PC-9 (cell line): ENCODE measurements at regions not wholly inside any gene's neighbourhood (a gene's known extent, or its start where the extent isn't known, plus 50 kb on each side); places are given as distances from the start of the nearest gene placed in this dataset.
"Not testable (repeated sequence)": the region's sequence is repeated elsewhere in the genome, so short reads cannot be mapped to it uniquely, and the experiment has no call there.

ENCODE experiments used
- BruUV-seq: library from RNA; stranded (reverse); fragments of 400-500 nt; replicated peaks from 2 replicates; lab custom pipeline; 2021; lab: Mats Ljungman, UMichigan
- CTCF ChIA-PET: fragments of 300-600 bp; sonication (Branson Sonifier 250); formaldehyde crosslinking; loops from one replicate; lab custom pipeline; 2022; ENCODE audit warnings: antibody characterized with exemption; lab: Charles Lee
- POLR2A ChIA-PET: fragments of 300-600 bp; sonication (Branson Sonifier 250); formaldehyde crosslinking; loops from one replicate; lab custom pipeline; 2022; ENCODE audit warnings: antibody characterized with exemption; ENCODE audit not compliant: unreplicated experiment; lab: Charles Lee
- DNase-seq, 2 experiments: peaks; one replicate each; pipeline versions ENCODE4 v3.0.0 to v3.0.0-alpha.2; 2015 to 2022; ENCODE audit warnings: mixed read lengths in 1 of 2
- H2AFZ ChIP-seq: fragments of 200-600 bp; sonication (generic); 2 replicates; pipeline ENCODE4 v1.8.1; 2017; ENCODE audit warnings: antibody characterized with exemption
- H3F3A ChIP-seq: fragments of 200-600 bp; sonication (generic); 2 replicates; pipeline ENCODE4 v1.8.1; 2017; ENCODE audit warnings: antibody characterized with exemption, mild to moderate bottlenecking, low read depth; ENCODE audit not compliant: insufficient read depth
- H3K27ac ChIP-seq: fragments of 200-600 bp; sonication (generic); 2 replicates; pipeline ENCODE4 v1.6.1; 2016; ENCODE audit warnings: mixed run types
- H3K27me3 ChIP-seq: fragments of 200-600 bp; sonication (generic); 2 replicates; pipeline ENCODE4 v1.6.1; 2016; ENCODE audit warnings: low read depth, mixed run types; ENCODE audit not compliant: insufficient read depth
- H3K36me3 ChIP-seq: fragments of 200-600 bp; sonication (generic); 2 replicates; pipeline ENCODE4 v1.6.1; 2016; ENCODE audit warnings: low read depth, mixed run types
- H3K4me1 ChIP-seq: fragments of 200-600 bp; sonication (generic); replicated peaks from 2 replicates; pipeline ENCODE4 v1.6.1; 2016; ENCODE audit warnings: mixed run types; ENCODE audit not compliant: insufficient read depth
- H3K4me2 ChIP-seq: fragments of 200-600 bp; sonication (generic); 2 replicates; pipeline ENCODE4 v1.6.1; 2017; ENCODE audit warnings: mixed run types
- H3K4me3 ChIP-seq: fragments of 200-600 bp; sonication (generic); 2 replicates; pipeline ENCODE4 v1.6.1; 2016; ENCODE audit warnings: mixed run types
- H3K79me2 ChIP-seq: fragments of 200-600 bp; sonication (generic); 2 replicates; pipeline ENCODE4 v1.6.1; 2017; ENCODE audit warnings: low read depth, mixed run types
- H3K9me2 ChIP-seq: fragments of 200-600 bp; sonication (generic); 2 replicates; pipeline ENCODE4 v1.8.1; 2017; ENCODE audit warnings: mild to moderate bottlenecking; ENCODE audit not compliant: insufficient read depth
- H3K9me3 ChIP-seq: fragments of 200-600 bp; sonication (generic); 2 replicates; pipeline ENCODE4 v1.8.1; 2016; ENCODE audit warnings: low read depth; ENCODE audit not compliant: insufficient read depth
- H4K20me1 ChIP-seq: fragments of 200-600 bp; sonication (generic); 2 replicates; pipeline ENCODE4 v1.8.1; 2017; ENCODE audit not compliant: insufficient read depth
- CTCF ChIP-seq: fragments of 200-600 bp; sonication (generic); conservative IDR thresholded peaks from 2 replicates; pipeline ENCODE4 v1.6.1; 2017; ENCODE audit warnings: mixed run types, antibody characterized with exemption, mild to moderate bottlenecking, moderate library complexity
- EZH2 ChIP-seq: fragments of 200-600 bp; sonication (generic); IDR thresholded peaks from 2 replicates; pipeline ENCODE4 v1.8.0; 2017; ENCODE audit warnings: antibody characterized with exemption, low read depth
- intact Hi-C: fragments of 100-400 bp; cut with micrococcal nuclease; formaldehyde crosslinking; loops from one replicate; pipeline ENCODE4 v1.10.0; 2022; ENCODE audit not compliant: unreplicated experiment

GRCh38 chr20:1752045-1752444 is 94.5 kb upstream of the SIRPG start:
- H3K36me3 ChIP-seq: peaks cover 9% of the 10 kb centered on the region

GRCh38 chr20:1748777-1749176 is 91.2 kb upstream of the SIRPG start:
- no TSS peak for BruUV-seq
- CTCF ChIA-PET: no interaction called here
- intact Hi-C loops: no loop called here
- Histone ChIP-seq H3K27me3 (no peaks in the 10 kb centered on the region), H3K4me3 (no peak overlapping the region), H4K20me1 (no peaks in the 10 kb centered on the region), H3K9me2 (no peaks in the 10 kb centered on the region), H3K9me3 (peaks cover 19% of the 10 kb centered on the region; the same call in 1 of the 2 replicates), H3K27ac (no peak overlapping the region), H3K4me2 (no peak overlapping the region), H2AFZ (no peak overlapping the region), H3F3A (peaks cover 7% of the 10 kb centered on the region; the same call in 1 of the 2 replicates), H3K4me1 (no peaks in the 10 kb centered on the region), H3K79me2 (no peaks in the 10 kb centered on the region), H3K36me3 (peaks cover 5% of the 10 kb centered on the region)
- DNase-seq: no peak
- POLR2A ChIA-PET: no interaction called here
- no peak for TF ChIP-seq EZH2

More at GRCh38 chr20:1752045-1752444, 94.5 kb upstream of the SIRPG start:
- ChIA-PET CTCF (no interaction called here), POLR2A (no interaction called here)
- Histone ChIP-seq H3K9me2 (no peaks in the 10 kb centered on the region), H3K4me1 (peaks cover 28% of the 10 kb centered on the region), H3F3A (peaks cover 23% of the 10 kb centered on the region), H3K27ac (no peak overlapping the region), H3K27me3 (no peaks in the 10 kb centered on the region), H3K9me3 (peaks cover 31% of the 10 kb centered on the region; the same call in 1 of the 2 replicates), H4K20me1 (no peaks in the 10 kb centered on the region), H3K4me2 (no peak overlapping the region), H3K4me3 (no peak overlapping the region), H3K79me2 (no peaks in the 10 kb centered on the region), H2AFZ (no peak overlapping the region)
- TF ChIP-seq CTCF: no peak
- no peak for TF ChIP-seq EZH2
- intact Hi-C loops: no loop called here
- no TSS peak for BruUV-seq
- no peak for DNase-seq

- Histone ChIP-seq H3K79me2 (no peaks in the 10 kb centered on the region), H4K20me1 (no peaks in the 10 kb centered on the region), H3F3A (peaks cover 7% of the 10 kb centered on the region; the same call in 1 of the 2 replicates), H3K4me3 (no peak overlapping the region), H3K4me2 (no peak overlapping the region), H3K27me3 (no peaks in the 10 kb centered on the region), H3K4me1 (no peaks in the 10 kb centered on the region), H3K9me2 (no peaks in the 10 kb centered on the region), H3K36me3 (peaks cover 5% of the 10 kb centered on the region), H2AFZ (no peak overlapping the region), H3K27ac (no peak overlapping the region), H3K9me3 (peaks cover 19% of the 10 kb centered on the region; the same call in 1 of the 2 replicates)
- CTCF ChIA-PET: no interaction called here
- no TSS peak for BruUV-seq
- TF ChIP-seq CTCF (no peak), EZH2 (no peak)
- DNase-seq: no peak
- POLR2A ChIA-PET: no interaction called here
- intact Hi-C loops: no loop called here
Measured at GRCh38 chr20:1747953-1748577, 90.5 kb upstream of the SIRPG start.

GRCh38 chr20:1742049-1742434 is 84.5 kb upstream of the SIRPG start:
- peaks cover 17% of the 10 kb centered on the region for H3K4me1 ChIP-seq
- H3K36me3 ChIP-seq, H3K4me3 ChIP-seq, H3K9me3 ChIP-seq, H3F3A ChIP-seq, H2AFZ ChIP-seq, DNase-seq, intact Hi-C loops, H4K20me1 ChIP-seq, POLR2A ChIA-PET, H3K9me2 ChIP-seq, H3K4me2 ChIP-seq, H3K27me3 ChIP-seq, CTCF ChIA-PET, BruUV-seq, H3K27ac ChIP-seq, H3K79me2 ChIP-seq: not testable (repeated sequence)
